Neuronal stem cell (in vitro differentiated cells): ENCODE measurements at regions not wholly inside any gene's neighbourhood (a gene's known extent, or its start where the extent isn't known, plus 50 kb on each side); places are given as distances from the start of the nearest gene placed in this dataset.

Experiments
- DNase-seq: peaks from one replicate; pipeline ENCODE4 v3.0.0-alpha.2; 2013; ENCODE audit warnings: low spot score
- H2AFZ ChIP-seq: one replicate; pipeline ENCODE4 v1.6.1; 2013; ENCODE audit warnings: mild to moderate bottlenecking, low read length, inconsistent platforms
- H2AK5ac ChIP-seq: 2 replicates; pipeline ENCODE4 v1.6.1; 2013; ENCODE audit warnings: low read depth, mild to moderate bottlenecking, inconsistent platforms, low read length, moderate library complexity, mixed read lengths
- H2BK120ac ChIP-seq: 2 replicates; pipeline ENCODE4 v1.6.1; 2013; ENCODE audit warnings: low read depth, mild to moderate bottlenecking, inconsistent platforms, low read length, moderate library complexity, mixed read lengths
- H2BK12ac ChIP-seq: one replicate; pipeline ENCODE4 v1.6.1; 2013; ENCODE audit warnings: low read length, inconsistent platforms
- H2BK15ac ChIP-seq: 2 replicates; pipeline ENCODE4 v1.6.1; 2013; ENCODE audit warnings: mild to moderate bottlenecking, low read length, inconsistent platforms, mixed read lengths
- H2BK5ac ChIP-seq: one replicate; pipeline ENCODE4 v1.6.1; 2013; ENCODE audit warnings: inconsistent platforms, mild to moderate bottlenecking, low read length, moderate library complexity
- H3K14ac ChIP-seq: one replicate; pipeline ENCODE4 v1.6.1; 2013; ENCODE audit warnings: low read length, inconsistent platforms
- H3K18ac ChIP-seq: 2 replicates; pipeline ENCODE4 v1.6.1; 2013; ENCODE audit warnings: low read length, inconsistent platforms
- H3K23ac ChIP-seq: 2 replicates; pipeline ENCODE4 v1.6.1; 2013; ENCODE audit warnings: low read depth, mild to moderate bottlenecking, mixed read lengths, low read length, inconsistent platforms; ENCODE audit not compliant: poor library complexity
- H3K27ac ChIP-seq: replicated peaks from 3 replicates; pipeline ENCODE4 v1.5.1; 2013; ENCODE audit warnings: low read length, inconsistent platforms
- H3K27me3 ChIP-seq, 3 experiments: 2 replicates each; pipeline ENCODE4 v1.6.1; 2013; ENCODE audit warnings: low read length in 3 of 3, mild to moderate bottlenecking in 2 of 3, inconsistent platforms in 1 of 3, low read depth in 1 of 3, mixed read lengths in 1 of 3, moderate library complexity in 1 of 3; ENCODE audit not compliant: control insufficient read depth in 3 of 3, insufficient read depth in 3 of 3
- H3K36me3 ChIP-seq, 2 donors: replicated peaks in 1 of 2; 2 replicates each; pipeline ENCODE4 v1.6.1; 2013; ENCODE audit warnings: low read length in 2 of 2; ENCODE audit not compliant: control insufficient read depth in 2 of 2, insufficient read depth in 2 of 2
- H3K4ac ChIP-seq: 2 replicates; pipeline ENCODE4 v1.6.1; 2013; ENCODE audit warnings: inconsistent platforms, mild to moderate bottlenecking, low read length, moderate library complexity
- H3K4me1 ChIP-seq, 2 donors: 1 replicate in 1 of 2; 2 replicates in 1 of 2; pipeline ENCODE4 v1.6.1; 2013; ENCODE audit warnings: low read length in 2 of 2, low read depth in 1 of 2; ENCODE audit not compliant: control insufficient read depth in 2 of 2, insufficient read depth in 1 of 2
- H3K4me2 ChIP-seq: one replicate; pipeline ENCODE4 v1.6.1; 2013; ENCODE audit warnings: mild to moderate bottlenecking, low read length, inconsistent platforms; ENCODE audit not compliant: insufficient read depth, poor library complexity, severe bottlenecking
- H3K4me3 ChIP-seq, 2 donors: 2 replicates each; pipeline ENCODE4 v1.5.1; 2013; ENCODE audit warnings: low read length in 2 of 2, mild to moderate bottlenecking in 2 of 2, inconsistent platforms in 1 of 2, moderate library complexity in 1 of 2
- H3K79me1 ChIP-seq: one replicate; pipeline ENCODE4 v1.6.1; 2013; ENCODE audit warnings: low read depth, mild to moderate bottlenecking, inconsistent platforms, low read length, moderate library complexity
- H3K9ac ChIP-seq: one replicate; pipeline ENCODE4 v1.6.1; 2013; ENCODE audit warnings: mild to moderate bottlenecking, low read depth, low read length, inconsistent platforms; ENCODE audit not compliant: poor library complexity
- H3K9me3 ChIP-seq, 2 donors: replicated peaks in 1 of 2; 2 replicates each; pipeline versions ENCODE3 to v1.6.1; 2013; ENCODE audit warnings: low read length in 2 of 2, mild to moderate bottlenecking in 2 of 2, inconsistent platforms in 1 of 2, low read depth in 1 of 2, mixed read lengths in 1 of 2, moderate library complexity in 1 of 2; ENCODE audit not compliant: control insufficient read depth in 2 of 2, insufficient read depth in 1 of 2
- H4K8ac ChIP-seq: one replicate; pipeline ENCODE4 v1.6.1; 2013; ENCODE audit warnings: low read depth, mild to moderate bottlenecking, inconsistent platforms, low read length, moderate library complexity
- H4K91ac ChIP-seq: one replicate; pipeline ENCODE4 v1.6.1; 2013; ENCODE audit warnings: low read length, low read depth, mild to moderate bottlenecking, inconsistent platforms; ENCODE audit not compliant: poor library complexity
- WGBS, 2 donors: extraction: QIAGEN DNeasy Blood & Tissue Kit; methylation state at CpG; one replicate each; pipeline ENCODE4 v1.1.7; 2013; ENCODE audit warnings: missing lambda C conversion rate in 2 of 2, mixed read lengths in 1 of 2; ENCODE audit not compliant: insufficient read length in 2 of 2, insufficient replicate concordance in 1 of 2; ENCODE audit errors: extremely low coverage in 2 of 2; 5-methylcytosine and 5-hydroxymethylcytosine counted together

- Histone ChIP-seq H3K4me3 (no peak overlapping the region), H4K91ac (no peak overlapping the region), H3K79me1 (no peaks in the 10 kb centered on the region), H2BK120ac (no peak overlapping the region), H2BK5ac (no peak overlapping the region), H3K36me3 (no peaks in the 10 kb centered on the region), H4K8ac (no peak overlapping the region), H3K14ac (no peak overlapping the region), H3K4ac (no peak overlapping the region), H2BK15ac (no peak overlapping the region), H3K27me3 (no peaks in the 10 kb centered on the region), H2AFZ (no peak overlapping the region), H2BK12ac (no peak overlapping the region), H3K18ac (no peak overlapping the region), H3K4me1 (peaks cover 0 to 6% of the 10 kb centered on the region in 2 donors), H3K4me2 (no peak overlapping the region), H3K27ac (no peak overlapping the region), H2AK5ac (no peak overlapping the region), H3K9me3 (no peaks in the 10 kb centered on the region), H3K9ac (no peak overlapping the region), H3K23ac (no peak overlapping the region)
- no peak for DNase-seq
- no CpG with 5 or more reads among the region's 5 CpGs for WGBS, 2 donors
Measured at GRCh38 chr1:219717536-219717935, 104.6 kb upstream of the ZC3H11B start.

DNA sequence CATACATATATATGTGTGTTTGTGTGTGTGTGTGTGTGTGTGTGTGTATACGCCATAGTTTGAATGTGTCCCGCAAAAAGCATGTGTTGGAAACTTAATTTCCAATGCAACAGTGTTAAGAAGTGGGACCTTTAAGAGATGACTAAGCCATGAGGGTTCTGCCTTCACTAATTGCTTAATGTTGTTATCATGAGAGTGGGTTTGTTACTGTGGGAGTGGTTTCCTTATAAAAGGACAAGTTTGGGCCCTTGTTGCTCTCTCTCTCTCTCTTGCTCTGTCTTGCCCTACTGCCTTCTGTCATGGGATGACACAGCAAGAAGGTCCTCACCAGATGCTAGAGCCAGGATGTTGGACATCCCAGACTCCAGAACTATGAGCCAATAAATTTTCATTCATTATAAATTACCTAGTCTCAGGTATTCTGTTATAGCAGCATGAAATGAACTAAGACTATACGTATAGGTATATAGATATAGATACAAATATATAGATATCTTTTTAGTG, 103.8 kb upstream of the ZC3H11B start:
- Histone ChIP-seq H2AFZ (no peak overlapping the region), H3K18ac (no peak overlapping the region), H3K9me3 (no peaks in the 10 kb centered on the region), H3K27me3 (no peaks in the 10 kb centered on the region), H2BK12ac (no peak overlapping the region), H3K36me3 (no peaks in the 10 kb centered on the region), H3K4me2 (no peak overlapping the region), H4K8ac (no peak overlapping the region), H3K9ac (no peak overlapping the region), H3K23ac (no peak overlapping the region), H2AK5ac (no peak overlapping the region), H2BK5ac (no peak overlapping the region), H4K91ac (no peak overlapping the region), H3K14ac (no peak overlapping the region), H3K4me3 (no peak overlapping the region), H3K27ac (no peak overlapping the region), H3K4me1 (peaks cover 0 to 6% of the 10 kb centered on the region in 2 donors), H2BK120ac (no peak overlapping the region), H2BK15ac (no peak overlapping the region), H3K4ac (no peak overlapping the region), H3K79me1 (no peaks in the 10 kb centered on the region)
- DNase-seq, result no peak
- WGBS, 2 donors, result no CpG with 5 or more reads among the region's 3 CpGs

GRCh38 chr1:219713981-219714381, 101.1 kb upstream of the ZC3H11B start:
- no peak overlapping the region for H3K4me3 ChIP-seq
- H3K4ac ChIP-seq, result no peak overlapping the region
- no peaks in the 10 kb centered on the region for H3K36me3 ChIP-seq
- H2BK15ac ChIP-seq, result no peak overlapping the region
- H3K18ac ChIP-seq, result no peak overlapping the region
- H2BK5ac ChIP-seq, result no peak overlapping the region
- H4K8ac ChIP-seq, result no peak overlapping the region
- H3K79me1 ChIP-seq, result no peaks in the 10 kb centered on the region
- peaks cover 0 to 6% of the 10 kb centered on the region in 2 donors for H3K4me1 ChIP-seq
- H2BK12ac ChIP-seq, result no peak overlapping the region
- H3K27me3 ChIP-seq, result no peaks in the 10 kb centered on the region
- H3K9ac ChIP-seq, result no peak overlapping the region
- no CpG with 5 or more reads among the region's 4 CpGs for WGBS, 2 donors
- H2BK120ac ChIP-seq, result no peak overlapping the region
- no peak overlapping the region for H3K23ac ChIP-seq
- no peak for DNase-seq
- no peak overlapping the region for H3K4me2 ChIP-seq
- H2AFZ ChIP-seq, result peak overlapping the region; percentile 66
- H3K14ac ChIP-seq, result no peak overlapping the region
- no peak overlapping the region for H3K27ac ChIP-seq
- H2AK5ac ChIP-seq, result no peak overlapping the region
- H4K91ac ChIP-seq, result no peak overlapping the region
- H3K9me3 ChIP-seq, result peaks cover 0 to 2% of the 10 kb centered on the region in 2 donors

DNA sequence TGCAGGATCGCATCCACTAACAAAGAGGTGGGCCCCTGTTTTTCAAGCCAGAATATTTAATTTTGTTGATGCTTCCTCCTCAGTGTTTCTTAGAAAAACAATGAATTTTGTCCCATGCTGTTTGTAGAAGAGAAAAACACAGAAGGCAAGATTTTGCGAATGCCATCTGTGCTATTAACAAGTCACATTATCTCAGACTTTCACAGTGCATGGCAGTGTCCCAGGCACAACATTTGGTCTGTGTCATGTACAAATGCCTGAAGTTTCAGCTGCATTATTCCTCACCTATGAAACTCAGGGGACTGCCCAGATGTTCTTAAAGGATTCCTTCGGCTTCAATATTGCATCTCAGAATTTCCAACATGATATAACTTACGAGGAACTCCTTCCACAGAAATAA, 99.6 kb upstream of the ZC3H11B start:
- H3K9me3 ChIP-seq, result peaks cover 0 to 2% of the 10 kb centered on the region in 2 donors
- no peak overlapping the region for H2AFZ ChIP-seq
- no peak overlapping the region for H2BK5ac ChIP-seq
- no peak overlapping the region for H2AK5ac ChIP-seq
- WGBS, 2 donors, result no CpG with 5 or more reads among the region's 4 CpGs
- H3K4ac ChIP-seq, result no peak overlapping the region
- H2BK120ac ChIP-seq, result no peak overlapping the region
- H3K79me1 ChIP-seq, result no peaks in the 10 kb centered on the region
- H3K27ac ChIP-seq, result no peak overlapping the region
- H2BK15ac ChIP-seq, result no peak overlapping the region
- H3K4me2 ChIP-seq, result no peak overlapping the region
- H4K8ac ChIP-seq, result no peak overlapping the region
- H3K18ac ChIP-seq, result no peak overlapping the region
- H4K91ac ChIP-seq, result no peak overlapping the region
- H3K36me3 ChIP-seq, result no peaks in the 10 kb centered on the region
- DNase-seq, result no peak
- H2BK12ac ChIP-seq, result no peak overlapping the region
- peaks cover 0 to 6% of the 10 kb centered on the region in 2 donors for H3K4me1 ChIP-seq
- H3K9ac ChIP-seq, result no peak overlapping the region
- H3K23ac ChIP-seq, result no peak overlapping the region
- no peaks in the 10 kb centered on the region for H3K27me3 ChIP-seq
- H3K4me3 ChIP-seq, result no peak overlapping the region
- H3K14ac ChIP-seq, result no peak overlapping the region
